ENCODE measurements at regions not wholly inside any gene's neighbourhood (a gene's known extent, or its start where the extent isn't known, plus 50 kb on each side); places are given as distances from the start of the nearest gene placed in this dataset.

- TF ChIP-seq POLR2A (IDR thresholded peaks at IDR 0.05) (no peak), CTCF (IDR thresholded peaks at IDR 0.05) (no peak), EP300 (IDR thresholded peaks at IDR 0.05) (no peak)
These were observed 435.3 kb downstream of the KLF12 start for GRCh38 chr13:73698859-73699258.

All from ovary (tissue), 3 donors.